ENCODE measurements at regions not wholly inside any gene's neighbourhood (a gene's known extent, or its start where the extent isn't known, plus 50 kb on each side); places are given as distances from the start of the nearest gene placed in this dataset.

GRCh38 chr22:44422746-44423380 lies 75.2 kb downstream of the RTL6 start:
- DNase-seq (ENCODE audit: low read depth, low spot score) (no peak), FAIRE-seq (no peak), ATAC-seq (no peak)
- intact Hi-C loops (cut with micrococcal nuclease; ENCODE audit: unreplicated experiment) (no loop called here), in situ Hi-C loops (cut with MboI) (no loop called here)
- Histone ChIP-seq H4K20me1 (ENCODE audit: control insufficient read depth, insufficient read depth) (no peaks in the 10 kb centered on the region), H3K27me3 (replicated peaks in 1 of 2; ENCODE audit: control insufficient read depth in 2 of 2, insufficient read depth in 2 of 2, low read length in 1 of 2) (no peaks in the 10 kb centered on the region), H3K9me3 (replicated peaks; ENCODE audit: control insufficient read depth, insufficient read depth, low read length) (no peaks in the 10 kb centered on the region; the same call in 2 of the 3 replicates), H3K4me1 (ENCODE audit: control insufficient read depth, insufficient read depth, low read length) (no peaks in the 10 kb centered on the region), H3K36me3 (ENCODE audit: control insufficient read depth in 2 of 2, insufficient read depth in 2 of 2, low read length in 1 of 2) (no peaks in the 10 kb centered on the region), H2AFZ (ENCODE audit: control insufficient read depth, low read depth, low read length) (no peak overlapping the region), H3K4me2 (ENCODE audit: control insufficient read depth, insufficient read depth) (no peak overlapping the region), H3K27ac (ENCODE audit: control insufficient read depth, insufficient read depth) (no peak overlapping the region), H3K9ac (ENCODE audit: control insufficient read depth, insufficient read depth, low read length) (no peak overlapping the region), H3K79me2 (ENCODE audit: control insufficient read depth, insufficient read depth, low read length) (no peaks in the 10 kb centered on the region), H3K4me3 (no peak overlapping the region)
- ChIA-PET POLR2A (no interaction called here), CTCF (no interaction called here), SMC1A (ENCODE audit: uncharacterized antibody, unreplicated experiment) (no interaction called here), RAD21 (ENCODE audit: unreplicated experiment) (no interaction called here)
- 41% methylated on average over 12 of the region's 12 CpGs for WGBS (ENCODE audit: insufficient coverage, insufficient replicate concordance, low lambda C conversion rate, missing lambda C conversion rate)
- no TSS peak for BruUV-seq (replicated peaks)
- TF ChIP-seq HCFC1 (IDR thresholded peaks at IDR 0.05; ENCODE audit: low read length), result no peak
- TF ChIP-seq CTCF (IDR thresholded peaks at IDR 0.05 in 2 of 3, conservative IDR thresholded peaks at IDR 0.05 in 1 of 3; ENCODE audit: control insufficient read depth in 2 of 3, extremely low read depth in 1 of 3, insufficient read depth in 1 of 3, low read depth in 3 of 3, low read length in 3 of 3), result no peak
- TF ChIP-seq ZNF217 (IDR thresholded peaks at IDR 0.05), result no peak
- no peak for TF ChIP-seq ZNF274 (IDR thresholded peaks at IDR 0.05; ENCODE audit: insufficient read depth, insufficient read length)

GRCh38 chr22:44419429-44419828 lies 78.6 kb downstream of the RTL6 start:
- no peak overlapping the region for H2AFZ ChIP-seq (ENCODE audit: control insufficient read depth, low read depth, low read length)
- ChIA-PET SMC1A (ENCODE audit: uncharacterized antibody, unreplicated experiment) (no interaction called here), CTCF (no interaction called here), RAD21 (ENCODE audit: unreplicated experiment) (no interaction called here), POLR2A (no interaction called here)
- TF ChIP-seq ZBED1 (IDR thresholded peaks at IDR 0.05; ENCODE audit: borderline replicate concordance) (no peak), RB1 (IDR thresholded peaks at IDR 0.05; ENCODE audit: borderline replicate concordance) (no peak), MAX (IDR thresholded peaks at IDR 0.05; ENCODE audit: low read depth, low read length) (no peak), ZBTB11 (CRISPR knock-in tag; IDR thresholded peaks at IDR 0.05) (no peak), SMAD5 (IDR thresholded peaks at IDR 0.05; ENCODE audit: low read depth) (no peak), YBX1 (IDR thresholded peaks at IDR 0.05) (no peak), ZNF24 (IDR thresholded peaks at IDR 0.05) (no peak)
- 0% methylated on average over 1 of the region's 1 CpG for WGBS (ENCODE audit: insufficient coverage, insufficient replicate concordance, low lambda C conversion rate, missing lambda C conversion rate)
- DNase-seq (ENCODE audit: low read depth, low spot score), result no peak
- no peaks in the 10 kb centered on the region for H4K20me1 ChIP-seq (ENCODE audit: control insufficient read depth, insufficient read depth)
- H3K27me3 ChIP-seq (replicated peaks in 1 of 2; ENCODE audit: control insufficient read depth in 2 of 2, insufficient read depth in 2 of 2, low read length in 1 of 2), result no peaks in the 10 kb centered on the region
- in situ Hi-C loops (cut with MboI) (no loop called here), intact Hi-C loops (cut with micrococcal nuclease; ENCODE audit: unreplicated experiment) (no loop called here)
- no peak overlapping the region for H3K4me2 ChIP-seq (ENCODE audit: control insufficient read depth, insufficient read depth)
- H3K4me3 ChIP-seq, result no peak overlapping the region
- no peak overlapping the region for H3K27ac ChIP-seq (ENCODE audit: control insufficient read depth, insufficient read depth)
- no TSS peak for BruUV-seq (replicated peaks)
- H3K9ac ChIP-seq (ENCODE audit: control insufficient read depth, insufficient read depth, low read length), result no peak overlapping the region
- no peak for FAIRE-seq
- H3K9me3 ChIP-seq (replicated peaks; ENCODE audit: control insufficient read depth, insufficient read depth, low read length), result peaks cover 2% of the 10 kb centered on the region; the same call in 2 of the 3 replicates
- no peaks in the 10 kb centered on the region for H3K4me1 ChIP-seq (ENCODE audit: control insufficient read depth, insufficient read depth, low read length)
- H3K79me2 ChIP-seq (ENCODE audit: control insufficient read depth, insufficient read depth, low read length), result no peaks in the 10 kb centered on the region
- H3K36me3 ChIP-seq (ENCODE audit: control insufficient read depth in 2 of 2, insufficient read depth in 2 of 2, low read length in 1 of 2), result no peaks in the 10 kb centered on the region
- ATAC-seq, result no peak

All from GM12878 (cell line).